H1 (cell line): ENCODE measurements at regions not wholly inside any gene's neighbourhood (a gene's known extent, or its start where the extent isn't known, plus 50 kb on each side); places are given as distances from the start of the nearest gene placed in this dataset.

Experiments used
- CEBPB ChIP-seq: IDR thresholded peaks from 2 replicates; pipeline ENCODE4 v1.6.1; 2012; ENCODE audit warnings: low read depth, low read length
- POLR2AphosphoS5 ChIP-seq: IDR thresholded peaks from 2 replicates; pipeline ENCODE4 v1.6.1; 2011; ENCODE audit warnings: low read depth, low read length
- SIN3A ChIP-seq, 2 experiments: IDR thresholded peaks in 1 of 2; conservative IDR thresholded peaks in 1 of 2; 2 replicates each; pipeline ENCODE4 v1.6.1; 2011 to 2012; ENCODE audit warnings: low read length in 2 of 2, improper control_type of control experiment in 1 of 2, low read depth in 1 of 2, mild to moderate bottlenecking in 1 of 2
- TF ChIP-seq, protein P1 (sequence below), 3 experiments: IDR thresholded peaks; 1 replicate in 2 of 3; 2 replicates in 1 of 3; pipeline versions ENCODE4 v1.5.1 to v1.6.1; 2011; ENCODE audit warnings: low read length in 3 of 3, mild to moderate bottlenecking in 3 of 3, inconsistent platforms in 2 of 3, low read depth in 1 of 3, moderate library complexity in 1 of 3; ENCODE audit not compliant: insufficient read depth in 1 of 3; ENCODE audit errors: control extremely low read depth in 1 of 3

GRCh38 chr2:41764131-41764530 lies 283.7 kb upstream of the PKDCC start:
- TF ChIP-seq, protein P1, sequence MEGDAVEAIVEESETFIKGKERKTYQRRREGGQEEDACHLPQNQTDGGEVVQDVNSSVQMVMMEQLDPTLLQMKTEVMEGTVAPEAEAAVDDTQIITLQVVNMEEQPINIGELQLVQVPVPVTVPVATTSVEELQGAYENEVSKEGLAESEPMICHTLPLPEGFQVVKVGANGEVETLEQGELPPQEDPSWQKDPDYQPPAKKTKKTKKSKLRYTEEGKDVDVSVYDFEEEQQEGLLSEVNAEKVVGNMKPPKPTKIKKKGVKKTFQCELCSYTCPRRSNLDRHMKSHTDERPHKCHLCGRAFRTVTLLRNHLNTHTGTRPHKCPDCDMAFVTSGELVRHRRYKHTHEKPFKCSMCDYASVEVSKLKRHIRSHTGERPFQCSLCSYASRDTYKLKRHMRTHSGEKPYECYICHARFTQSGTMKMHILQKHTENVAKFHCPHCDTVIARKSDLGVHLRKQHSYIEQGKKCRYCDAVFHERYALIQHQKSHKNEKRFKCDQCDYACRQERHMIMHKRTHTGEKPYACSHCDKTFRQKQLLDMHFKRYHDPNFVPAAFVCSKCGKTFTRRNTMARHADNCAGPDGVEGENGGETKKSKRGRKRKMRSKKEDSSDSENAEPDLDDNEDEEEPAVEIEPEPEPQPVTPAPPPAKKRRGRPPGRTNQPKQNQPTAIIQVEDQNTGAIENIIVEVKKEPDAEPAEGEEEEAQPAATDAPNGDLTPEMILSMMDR (IDR thresholded peaks at IDR 0.05; ENCODE audit: control extremely low read depth in 1 of 3, insufficient read depth in 1 of 3, low read depth in 1 of 3, low read length in 3 of 3): no peak
- no peak for TF ChIP-seq CEBPB
- TF ChIP-seq SIN3A (conservative IDR thresholded peaks at IDR 0.05 in 1 of 2, IDR thresholded peaks at IDR 0.05 in 1 of 2; ENCODE audit: low read depth in 1 of 2, low read length in 2 of 2): no peak
- TF ChIP-seq POLR2AphosphoS5: no peak
